HG02623 (cell line): ENCODE measurements at regions not wholly inside any gene's neighbourhood (a gene's known extent, or its start where the extent isn't known, plus 50 kb on each side); places are given as distances from the start of the nearest gene placed in this dataset.
"Not testable (repeated sequence)": the region's sequence is repeated elsewhere in the genome, so short reads cannot be mapped to it uniquely, and the experiment has no call there.

Source experiments
- ATAC-seq: cut with Tn5 transposase; IDR thresholded peaks from one replicate; pipeline ENCODE4 v1.9.1; 2021; ENCODE audit warnings: moderate library complexity; ENCODE audit not compliant: unreplicated experiment

DNA sequence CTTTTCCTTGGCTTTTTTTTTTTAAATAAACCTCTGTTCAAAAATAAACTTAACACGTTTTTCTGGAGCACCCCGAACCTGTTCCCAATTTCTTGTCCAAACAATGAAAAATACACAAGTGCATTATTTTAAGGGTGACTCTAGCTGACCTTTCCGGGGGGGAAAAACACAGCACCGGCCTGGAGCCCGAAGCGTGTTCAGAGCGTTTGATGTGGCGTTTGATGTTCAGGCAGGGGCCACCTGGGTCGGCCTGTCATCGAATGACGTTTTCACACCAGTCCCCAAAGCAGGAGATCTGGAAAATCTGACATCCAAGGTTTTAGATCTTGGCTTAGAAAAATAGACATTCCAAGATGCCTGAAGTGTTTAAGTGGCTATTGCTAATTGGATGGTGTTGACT is 282.1 kb downstream of the SHOX start:
- ATAC-seq, result no peak

DNA sequence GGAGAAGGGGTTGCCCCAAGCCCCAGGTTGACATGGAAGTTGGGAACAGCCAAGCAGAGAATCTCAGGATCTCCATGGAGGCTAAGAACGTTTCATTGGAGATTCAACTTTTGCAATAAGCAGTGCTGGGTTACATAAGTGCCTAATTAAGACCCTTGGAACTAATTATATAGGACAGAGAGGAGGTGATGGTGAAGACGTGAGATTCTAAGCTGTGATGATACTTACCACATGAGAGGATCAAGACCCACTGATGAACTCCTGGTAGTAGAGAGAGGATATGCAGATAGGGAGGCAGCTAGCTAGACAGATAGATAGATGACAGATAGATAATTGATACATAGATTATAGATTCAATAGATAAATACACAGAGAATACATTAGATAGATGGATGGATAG is 278.5 kb downstream of the SHOX start:
- ATAC-seq, result not testable (repeated sequence)

DNA sequence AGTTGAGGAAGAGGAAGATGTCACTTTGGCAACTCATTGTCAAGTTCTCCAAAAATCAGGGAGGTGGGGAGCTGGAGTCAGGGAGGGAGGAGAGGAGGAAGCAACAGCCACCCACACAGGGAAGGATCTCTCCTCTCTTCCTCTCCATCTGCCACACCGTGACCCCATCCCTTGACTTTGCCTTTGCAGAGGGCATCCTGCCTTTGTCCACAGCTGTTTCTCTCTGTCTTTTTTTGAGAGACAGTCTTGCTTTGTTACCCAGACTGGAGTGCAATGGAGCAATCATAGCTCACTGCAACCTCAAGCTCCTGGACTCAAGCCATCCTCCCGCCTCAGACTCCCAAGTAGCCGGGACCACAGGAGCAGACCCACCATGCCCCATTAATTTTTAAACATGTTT is 276.0 kb downstream of the SHOX start:
- no peak for ATAC-seq

DNA sequence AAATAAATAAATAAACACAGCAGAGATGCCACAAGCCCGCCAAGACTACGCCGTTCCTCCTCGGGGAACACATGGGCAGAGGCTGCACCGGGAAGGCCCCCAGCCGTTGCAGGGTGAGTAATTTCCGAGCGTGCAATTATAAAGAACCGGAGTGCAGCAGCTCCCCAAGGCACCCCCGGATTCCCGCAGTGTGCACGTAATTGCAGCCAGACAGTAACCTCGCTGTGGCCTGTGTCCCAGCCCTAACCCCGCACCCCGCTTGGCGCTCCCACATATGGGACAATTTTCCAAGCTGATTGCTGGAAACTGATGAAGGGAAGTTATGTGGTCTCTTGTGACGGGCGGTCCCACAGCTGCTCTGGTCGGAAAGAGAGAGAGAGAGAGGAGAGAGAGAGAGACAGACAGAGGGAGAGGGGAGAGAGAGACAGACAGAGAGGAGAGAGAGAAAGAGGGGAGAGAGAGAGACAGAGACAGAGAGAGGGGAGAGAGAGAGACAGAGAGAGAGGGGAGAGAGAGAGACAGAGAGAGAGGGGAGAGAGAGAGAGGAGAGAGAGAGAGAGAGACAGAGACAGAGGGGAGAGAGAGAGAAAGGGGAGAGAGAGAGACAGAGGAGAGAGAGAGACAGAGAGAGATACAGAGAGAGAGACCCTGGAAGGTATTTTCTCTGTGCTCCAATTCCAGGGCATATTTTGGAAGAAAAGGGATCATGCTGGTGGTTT is 275.4 kb downstream of the SHOX start:
- ATAC-seq, result no peak

DNA sequence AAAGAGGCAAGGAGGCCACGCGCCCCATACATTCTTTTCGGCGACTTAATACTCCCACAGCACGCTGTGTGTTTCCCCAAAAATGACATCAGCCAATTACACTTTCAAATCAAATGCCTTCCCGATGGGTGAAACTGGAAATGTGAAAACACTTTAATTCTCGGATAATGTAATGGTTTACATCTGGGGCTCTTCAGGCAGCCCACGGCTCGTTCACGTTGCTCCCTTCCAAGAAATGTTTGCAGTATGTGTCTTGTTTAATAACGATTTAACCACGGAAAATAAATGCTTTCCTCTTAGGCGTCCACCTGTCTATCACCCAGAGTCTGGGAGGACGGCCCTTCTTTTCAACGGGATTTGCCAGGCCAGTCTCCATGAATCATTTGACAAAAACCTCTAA is 272.5 kb downstream of the SHOX start:
- no peak for ATAC-seq

DNA sequence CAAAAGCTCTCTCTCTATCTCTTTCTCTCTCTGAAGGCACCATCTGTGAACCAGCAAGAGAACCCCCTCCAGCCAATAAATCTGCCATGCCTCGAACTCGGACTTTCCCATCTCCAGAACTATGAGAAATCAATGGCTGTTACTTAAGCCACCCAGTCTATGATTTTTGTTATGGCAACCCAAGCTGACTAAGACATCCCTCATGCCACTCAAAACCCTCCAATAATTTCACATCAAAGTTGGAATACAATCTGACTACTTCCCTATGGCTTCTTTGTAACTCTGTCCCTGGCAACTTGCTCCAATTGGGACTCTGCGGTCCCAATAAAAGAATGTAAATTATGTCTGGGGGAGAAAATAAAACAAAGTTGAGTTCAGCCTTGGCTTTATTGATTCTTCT is 265.7 kb downstream of the SHOX start:
- no peak for ATAC-seq

DNA sequence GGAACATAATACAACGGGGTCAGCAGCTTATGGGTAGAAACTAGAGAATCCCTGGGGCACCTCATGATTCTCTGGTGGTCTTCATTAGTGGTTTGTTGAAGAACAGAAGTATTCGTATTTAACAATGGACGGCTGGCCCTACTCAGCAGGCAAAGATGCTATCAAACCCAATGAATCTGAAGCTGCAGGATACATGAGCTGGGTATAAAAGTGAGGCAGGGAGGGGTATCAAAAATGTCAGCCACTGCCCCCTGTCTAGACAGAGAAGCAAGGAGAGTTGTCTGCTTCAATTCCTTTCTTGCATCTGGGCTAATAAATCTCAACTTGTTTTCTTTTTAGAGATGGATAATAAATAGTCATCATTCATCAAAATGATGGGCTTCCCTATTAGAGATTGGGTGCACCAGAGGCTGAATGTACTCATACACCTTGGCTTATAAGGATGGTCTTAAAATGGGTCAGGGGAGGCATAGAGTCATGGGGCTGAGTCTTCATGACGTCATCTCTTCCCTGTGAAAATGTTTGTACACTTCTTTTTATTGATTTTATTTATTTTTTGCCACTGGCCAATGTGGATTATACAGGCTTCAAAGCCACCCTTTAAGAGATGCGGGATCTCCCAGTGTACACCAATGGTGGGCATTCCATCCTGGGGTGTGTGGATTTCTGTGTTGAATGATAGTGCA is 259.5 kb downstream of the SHOX start:
- ATAC-seq, result no peak

DNA sequence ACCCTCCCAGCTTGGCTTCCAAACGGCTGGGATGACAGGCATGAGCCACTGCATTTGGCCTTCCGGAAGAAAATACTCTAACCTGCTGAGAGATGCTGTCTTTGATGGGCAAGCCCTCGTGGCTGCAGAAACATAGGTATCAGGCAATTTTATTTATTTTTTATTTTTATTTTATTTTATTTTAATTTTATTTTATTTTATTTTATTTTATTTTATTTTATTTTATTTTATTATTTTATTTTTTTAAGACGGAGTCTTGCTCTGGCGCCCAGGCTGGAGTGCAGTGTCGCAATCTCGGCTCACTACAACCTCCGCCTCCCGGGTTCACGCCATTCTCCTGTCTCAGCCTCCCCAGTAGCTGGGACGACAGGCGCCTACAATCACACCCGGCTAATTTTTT is 257.1 kb downstream of the SHOX start:
- not testable (repeated sequence) for ATAC-seq

DNA sequence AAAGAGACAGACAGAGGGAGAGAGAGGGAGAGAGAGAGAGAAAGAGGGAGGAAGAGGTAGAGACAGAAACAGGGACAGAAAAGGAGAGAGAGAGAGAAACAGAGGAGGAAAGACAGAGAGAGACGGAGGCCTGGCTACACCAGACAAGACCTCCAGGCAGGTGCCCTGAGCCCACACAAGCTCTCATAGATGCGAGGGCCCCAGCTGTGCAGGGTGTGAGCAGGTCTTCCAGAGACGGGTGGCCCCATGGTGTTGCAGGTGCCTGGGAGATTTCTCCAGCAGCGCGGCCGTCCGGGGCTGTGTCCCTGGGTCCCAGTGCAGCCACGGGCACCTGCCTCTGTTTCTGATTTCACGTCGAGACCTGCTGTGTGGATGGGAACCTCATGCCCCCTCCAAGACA is 253.0 kb downstream of the SHOX start:
- ATAC-seq, result no peak

DNA sequence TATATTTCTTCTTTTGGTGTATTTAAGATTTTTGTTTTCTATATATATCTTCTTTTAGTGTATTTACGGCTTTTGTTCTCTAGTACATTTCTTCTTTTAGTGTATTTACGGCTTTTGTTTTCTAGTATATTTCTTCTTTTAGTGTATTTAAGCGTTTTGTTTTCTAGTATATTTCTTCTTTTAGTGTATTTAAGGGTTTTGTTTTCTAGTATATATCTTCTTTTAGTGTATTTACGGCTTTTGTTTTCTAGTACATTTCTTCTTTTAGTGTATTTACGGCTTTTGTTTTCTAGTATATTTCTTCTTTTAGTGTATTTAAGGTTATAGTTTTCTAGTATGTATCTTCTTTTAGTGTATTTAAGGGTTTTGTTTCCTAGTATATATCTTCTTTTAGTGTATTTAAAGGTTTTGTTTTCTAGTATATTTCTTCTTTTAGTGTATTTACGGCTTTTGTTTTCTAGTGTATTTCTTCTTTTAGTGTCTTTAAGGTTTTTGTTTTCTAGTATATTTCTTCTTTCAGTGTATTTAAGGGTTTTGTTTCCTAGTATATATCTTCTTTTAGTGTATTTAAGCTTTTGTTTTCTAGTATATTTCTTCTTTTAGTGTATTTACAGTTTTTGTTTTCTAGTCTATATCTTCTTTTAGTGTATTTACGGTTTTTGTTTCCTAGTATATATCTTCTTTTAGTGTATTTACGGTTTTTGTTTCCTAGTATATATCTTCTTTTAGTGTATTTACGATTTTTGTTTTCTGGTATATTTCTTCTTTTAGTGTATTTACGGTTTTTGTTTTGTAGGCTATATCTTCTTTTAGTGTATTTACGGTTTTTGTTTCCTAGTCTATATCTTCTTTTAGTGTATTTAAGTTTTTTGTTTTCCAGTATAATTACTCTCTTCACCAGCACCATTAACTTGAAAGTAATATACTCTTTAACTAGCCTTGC is 249.4 kb downstream of the SHOX start:
- not testable (repeated sequence) for ATAC-seq

DNA sequence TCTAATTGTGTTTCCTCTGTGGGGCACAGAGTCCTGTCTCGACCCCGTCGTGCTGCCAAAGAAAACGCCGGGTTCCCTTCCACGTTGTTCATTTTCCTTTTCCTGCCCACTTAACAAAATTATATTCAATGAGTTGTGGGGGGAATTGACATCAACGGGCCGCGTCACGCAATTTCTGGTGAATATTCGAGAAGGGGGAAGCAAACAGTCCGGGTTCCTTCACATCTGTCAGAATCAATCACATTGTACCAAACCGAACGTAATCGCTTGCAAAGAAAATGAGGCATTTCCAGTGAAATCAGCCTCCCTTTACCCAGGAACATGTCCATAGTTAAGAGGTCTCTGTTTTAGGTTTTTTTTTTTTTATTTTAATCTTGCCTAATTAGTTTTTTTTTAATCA is 243.5 kb downstream of the SHOX start:
- no peak for ATAC-seq

DNA sequence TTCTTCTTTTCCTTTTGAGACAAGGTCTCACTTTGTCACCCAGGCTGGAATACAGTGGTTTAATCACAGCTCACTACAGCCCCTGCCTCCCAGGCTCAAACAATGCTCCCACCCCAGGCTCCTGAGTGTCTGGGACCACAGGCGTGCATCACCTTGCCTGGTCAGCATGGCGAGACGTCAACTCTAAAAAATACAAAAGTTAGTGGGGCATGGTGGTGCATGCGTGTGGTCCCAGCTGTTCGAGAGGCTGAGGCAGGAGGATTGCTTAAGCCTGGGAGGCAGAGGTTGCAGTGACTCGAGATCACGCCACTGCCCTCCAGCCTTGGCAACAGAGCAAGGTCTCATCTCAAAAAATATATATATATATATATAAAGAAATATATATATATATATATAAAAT is 242.4 kb downstream of the SHOX start:
- ATAC-seq, result no peak

DNA sequence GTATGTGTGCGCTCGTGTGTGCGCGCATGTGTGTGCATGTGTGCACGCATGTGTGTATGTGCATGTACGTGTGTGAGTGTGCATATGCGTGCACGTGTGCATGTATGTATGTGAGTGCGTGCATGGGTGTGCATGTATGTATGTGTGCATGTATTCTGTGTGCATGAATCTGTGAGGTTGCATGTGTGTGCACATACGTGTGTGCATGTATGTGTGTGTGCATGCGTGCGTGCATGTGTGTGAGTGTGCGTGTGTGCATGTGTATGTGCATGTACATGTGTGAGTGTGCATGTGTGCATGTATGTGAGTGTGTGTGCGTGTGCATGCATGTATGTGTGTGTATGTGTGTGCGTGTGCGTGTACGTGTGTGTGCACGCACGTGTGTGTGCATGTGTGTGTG is 241.5 kb downstream of the SHOX start:
- no peak for ATAC-seq

DNA sequence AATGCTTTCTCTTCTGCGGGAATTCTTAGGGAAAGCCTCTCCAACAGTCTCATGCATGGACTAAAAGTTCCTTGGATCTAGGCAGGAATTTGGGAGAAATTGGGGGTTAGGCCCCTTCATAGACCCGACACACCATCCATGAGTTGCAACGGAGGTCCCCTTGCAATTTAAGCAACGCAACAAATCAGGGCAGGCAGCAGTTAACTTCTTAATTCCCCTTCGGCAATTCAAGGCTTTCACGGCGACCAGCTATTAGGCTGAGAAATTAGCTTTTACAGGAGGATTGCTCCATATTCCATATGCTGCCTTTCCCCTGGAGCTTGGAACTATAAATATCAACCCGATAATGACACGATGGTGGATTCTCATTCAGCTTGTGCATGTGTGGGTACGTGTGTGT is 241.0 kb downstream of the SHOX start:
- no peak for ATAC-seq

DNA sequence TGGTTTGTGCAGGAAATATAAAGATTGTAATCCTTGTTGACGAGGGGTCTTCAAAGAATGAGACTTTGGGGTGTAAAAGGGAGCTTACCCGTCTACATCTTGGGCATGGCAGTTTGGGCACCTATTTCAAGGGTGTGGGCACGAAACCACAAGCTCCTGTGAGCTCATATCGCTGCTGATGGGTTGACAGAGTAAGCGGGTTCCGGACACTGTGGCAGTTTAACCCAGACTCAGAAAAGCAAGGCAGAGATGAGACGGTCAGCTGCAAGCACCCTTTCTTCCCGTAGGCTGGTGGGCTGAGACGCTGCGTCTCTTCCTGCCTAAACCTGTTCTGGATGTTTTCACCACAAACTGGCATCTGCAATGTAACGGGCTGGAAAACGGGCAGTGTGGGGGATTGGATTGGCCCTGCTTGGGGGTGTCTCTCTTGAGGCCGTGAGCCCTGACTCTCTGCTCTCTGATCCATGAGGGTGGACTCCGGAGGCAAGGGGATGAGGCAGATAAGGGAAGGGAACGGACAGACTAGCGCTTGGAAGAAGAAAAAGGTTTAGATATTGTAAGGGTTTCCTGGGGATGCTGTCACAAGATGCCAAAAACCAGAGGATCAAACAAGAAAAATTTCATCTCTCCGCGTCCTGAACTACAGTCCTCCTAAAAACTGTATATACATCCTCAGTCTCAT is 237.5 kb downstream of the SHOX start:
- no peak for ATAC-seq

DNA sequence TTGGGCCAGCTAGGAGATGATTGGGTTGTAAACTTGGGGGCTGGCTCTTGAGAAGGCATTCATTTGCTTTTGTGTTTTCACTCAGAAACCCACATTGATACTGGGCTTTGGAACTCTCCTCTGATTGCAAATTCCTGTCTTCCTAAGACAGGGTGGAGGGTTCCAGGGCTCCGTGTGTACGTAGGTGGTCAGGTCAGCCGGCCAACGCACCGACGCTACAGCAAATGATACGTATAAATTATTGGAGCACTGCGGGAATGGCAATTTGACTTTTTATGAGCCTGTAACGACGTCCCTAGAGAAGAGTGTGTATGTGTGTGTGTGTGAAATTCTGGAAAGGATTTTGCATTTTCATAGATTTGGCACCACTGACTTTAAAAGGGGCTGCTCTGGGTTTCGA is 236.9 kb downstream of the SHOX start:
- no peak for ATAC-seq

DNA sequence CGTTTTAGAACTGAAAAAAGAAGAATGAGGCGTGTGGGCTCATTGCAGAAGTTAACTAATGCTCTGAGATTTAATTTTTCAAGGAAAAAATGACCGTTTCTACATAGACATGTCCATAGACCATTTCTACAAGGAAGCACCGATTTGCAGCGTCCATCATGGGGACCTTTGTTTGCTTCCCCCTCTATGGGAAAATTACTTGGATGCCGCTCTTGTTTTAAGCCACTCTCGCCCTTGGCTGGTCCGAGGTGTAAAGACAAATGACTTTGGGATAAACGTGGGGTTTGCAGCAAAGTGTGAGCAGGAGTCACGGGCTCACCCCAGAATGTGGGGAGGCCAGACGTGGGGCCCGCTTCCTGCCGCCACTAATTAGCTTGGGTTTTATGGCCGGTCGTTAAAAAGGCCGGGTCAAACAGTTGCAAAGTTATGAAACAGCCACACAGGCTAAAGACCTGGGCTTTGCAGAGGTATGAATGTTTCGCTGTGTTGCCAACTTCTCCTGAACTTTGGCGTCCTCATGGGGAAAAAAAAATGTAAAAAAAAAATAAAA is 235.9 kb downstream of the SHOX start:
- ATAC-seq, result no peak

DNA sequence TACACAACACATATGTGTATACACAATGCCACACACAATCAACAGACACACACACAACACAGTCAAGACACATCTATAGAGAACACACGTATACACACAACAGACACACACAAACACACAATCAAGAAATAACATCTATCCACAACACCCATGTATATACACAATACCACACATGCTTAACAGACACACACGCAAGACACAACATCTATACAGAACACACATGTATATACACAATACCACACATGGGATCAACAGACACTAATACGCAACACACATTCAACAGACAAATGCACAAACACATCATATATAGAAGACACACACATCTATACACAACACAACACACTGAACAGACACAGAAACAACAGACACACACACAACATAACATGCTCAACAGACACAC is 234.8 kb downstream of the SHOX start:
- ATAC-seq, result no peak

DNA sequence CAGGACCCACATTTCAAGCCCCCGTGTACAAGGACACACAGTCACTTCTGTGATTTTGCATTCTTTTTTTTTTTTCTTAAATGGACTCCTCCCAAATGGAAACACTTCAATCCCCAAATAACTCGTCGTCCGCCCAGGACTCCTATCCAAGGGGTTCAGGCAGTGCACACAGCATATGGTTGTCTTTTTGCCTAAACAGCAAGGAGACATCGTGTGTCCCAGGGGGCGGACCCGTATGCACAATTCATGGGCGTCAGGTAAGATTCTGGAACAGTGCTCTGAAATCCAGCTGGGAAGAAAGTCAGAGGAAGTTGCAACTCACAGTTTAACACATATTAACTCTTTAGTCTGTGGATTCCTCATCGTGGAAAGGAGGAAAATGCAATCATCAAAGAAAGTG is 231.3 kb downstream of the SHOX start:
- no peak for ATAC-seq

DNA sequence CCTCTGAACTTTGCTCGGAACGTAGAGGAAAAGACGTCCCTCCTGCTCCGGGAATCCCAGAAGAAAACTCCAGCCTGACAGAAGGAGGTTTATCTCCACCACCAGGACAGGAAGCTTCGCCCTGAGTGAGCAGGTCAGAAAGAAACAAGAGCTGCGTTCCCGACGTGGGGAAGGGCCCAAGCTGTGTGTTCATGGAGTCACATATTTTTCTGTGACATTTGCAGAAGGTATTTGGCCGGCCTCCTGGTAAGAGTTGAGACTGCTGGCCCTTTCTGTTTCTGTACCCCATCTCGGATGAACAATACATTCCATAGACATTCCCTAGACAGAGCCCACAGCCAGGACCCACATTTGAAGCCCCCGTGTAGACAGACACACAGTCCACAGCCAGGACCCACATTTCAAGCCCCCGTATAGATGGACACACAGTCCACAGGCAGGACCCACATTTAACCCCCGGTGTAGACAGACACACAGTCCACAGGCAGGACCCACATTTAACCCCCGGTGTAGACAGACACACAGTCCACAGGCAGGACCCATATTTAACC is 230.8 kb downstream of the SHOX start:
- ATAC-seq, result no peak

DNA sequence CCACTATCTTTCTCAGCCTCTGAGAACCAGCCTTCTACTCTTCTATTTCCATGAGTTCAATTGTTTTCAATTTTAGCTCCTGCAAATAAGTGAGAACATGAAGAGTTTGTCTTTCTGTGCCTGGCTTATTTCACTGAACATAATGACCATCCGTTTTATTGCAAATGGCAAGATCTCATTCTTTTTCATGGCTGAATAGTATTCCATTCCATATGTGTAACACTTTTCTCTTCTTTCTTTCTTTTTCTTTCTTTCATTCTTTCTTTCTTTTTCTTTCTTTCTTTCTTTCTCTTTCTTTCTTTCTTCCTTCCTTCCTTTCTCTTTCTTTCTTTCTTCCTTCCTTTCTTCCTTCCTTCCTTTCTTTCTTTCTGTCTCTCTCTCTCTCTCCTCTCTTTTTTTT is 228.7 kb downstream of the SHOX start:
- ATAC-seq, result no peak
